ENCODE measurements at regions not wholly inside any gene's neighbourhood (a gene's known extent, or its start where the extent isn't known, plus 50 kb on each side); places are given as distances from the start of the nearest gene placed in this dataset.

GRCh38 chr7:113392421-113392820 lies 274.1 kb upstream of the SMIM30 start:
- H3K27me3 ChIP-seq = no peaks in the 10 kb centered on the region
- H3K27ac ChIP-seq = no peak overlapping the region
- no peak for DNase-seq
- no peaks in the 10 kb centered on the region for H3K36me3 ChIP-seq
- WGBS, 2 donors = 64 to 67% methylated on average over 6 of the region's 6 CpGs
- no peak for TF ChIP-seq POLR2A (IDR thresholded peaks at IDR 0.05)
- TF ChIP-seq, protein P1, sequence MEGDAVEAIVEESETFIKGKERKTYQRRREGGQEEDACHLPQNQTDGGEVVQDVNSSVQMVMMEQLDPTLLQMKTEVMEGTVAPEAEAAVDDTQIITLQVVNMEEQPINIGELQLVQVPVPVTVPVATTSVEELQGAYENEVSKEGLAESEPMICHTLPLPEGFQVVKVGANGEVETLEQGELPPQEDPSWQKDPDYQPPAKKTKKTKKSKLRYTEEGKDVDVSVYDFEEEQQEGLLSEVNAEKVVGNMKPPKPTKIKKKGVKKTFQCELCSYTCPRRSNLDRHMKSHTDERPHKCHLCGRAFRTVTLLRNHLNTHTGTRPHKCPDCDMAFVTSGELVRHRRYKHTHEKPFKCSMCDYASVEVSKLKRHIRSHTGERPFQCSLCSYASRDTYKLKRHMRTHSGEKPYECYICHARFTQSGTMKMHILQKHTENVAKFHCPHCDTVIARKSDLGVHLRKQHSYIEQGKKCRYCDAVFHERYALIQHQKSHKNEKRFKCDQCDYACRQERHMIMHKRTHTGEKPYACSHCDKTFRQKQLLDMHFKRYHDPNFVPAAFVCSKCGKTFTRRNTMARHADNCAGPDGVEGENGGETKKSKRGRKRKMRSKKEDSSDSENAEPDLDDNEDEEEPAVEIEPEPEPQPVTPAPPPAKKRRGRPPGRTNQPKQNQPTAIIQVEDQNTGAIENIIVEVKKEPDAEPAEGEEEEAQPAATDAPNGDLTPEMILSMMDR (IDR thresholded peaks at IDR 0.05) = no peak
- intact Hi-C loops (cut with DNase I) = no loop called here
- no peaks in the 10 kb centered on the region for H3K9me3 ChIP-seq
- H3K4me1 ChIP-seq = no peaks in the 10 kb centered on the region
- no peak overlapping the region for H3K4me3 ChIP-seq (replicated peaks in 1 of 3)

GRCh38 chr7:113389112-113389646 lies 270.8 kb upstream of the SMIM30 start:
- TF ChIP-seq, protein P1 (IDR thresholded peaks at IDR 0.05) = no peak
- TF ChIP-seq POLR2A (IDR thresholded peaks at IDR 0.05) = no peak
- intact Hi-C loops (cut with DNase I) = no loop called here
- WGBS, 2 donors = 60 to 71% methylated on average over 2 of the region's 2 CpGs

DNA sequence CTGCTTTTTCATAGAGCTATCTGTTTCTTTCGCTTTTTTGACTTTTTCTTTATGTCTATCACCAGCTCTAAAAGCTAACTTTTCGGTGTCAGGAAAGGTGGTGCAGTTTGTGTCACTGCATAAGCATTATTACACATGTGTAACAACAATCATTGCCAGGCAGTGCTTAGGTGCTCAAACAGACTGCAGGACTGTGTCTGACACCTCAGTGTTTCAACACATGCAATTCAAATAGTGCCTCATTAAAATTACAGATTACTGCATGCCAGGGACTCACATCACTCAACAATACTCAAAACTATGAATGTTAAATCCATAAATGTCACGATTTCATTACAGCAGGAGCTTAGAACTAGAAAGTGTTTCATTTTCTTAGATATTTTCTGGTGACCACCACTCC lies 265.3 kb upstream of the SMIM30 start:
- H3K27ac ChIP-seq = no peak overlapping the region
- 87 to 88% methylated on average over 3 of the region's 3 CpGs for WGBS, 2 donors
- intact Hi-C loops (cut with DNase I) = no loop called here
- TF ChIP-seq, protein P1 (IDR thresholded peaks at IDR 0.05) = no peak
- no peak for TF ChIP-seq POLR2A (IDR thresholded peaks at IDR 0.05)
- no peaks in the 10 kb centered on the region for H3K27me3 ChIP-seq
- no peaks in the 10 kb centered on the region for H3K4me1 ChIP-seq
- no peak overlapping the region for H3K4me3 ChIP-seq (replicated peaks in 1 of 3)
- no peak for DNase-seq
- H3K9me3 ChIP-seq = no peaks in the 10 kb centered on the region
- no peaks in the 10 kb centered on the region for H3K36me3 ChIP-seq

More at GRCh38 chr7:113389112-113389646, 270.8 kb upstream of the SMIM30 start:
- DNase-seq = no peak
- H3K36me3 ChIP-seq = no peaks in the 10 kb centered on the region
- H3K4me1 ChIP-seq = no peaks in the 10 kb centered on the region
- no peaks in the 10 kb centered on the region for H3K9me3 ChIP-seq
- H3K27ac ChIP-seq = no peak overlapping the region
- no peaks in the 10 kb centered on the region for H3K27me3 ChIP-seq
- no peak overlapping the region for H3K4me3 ChIP-seq (replicated peaks in 1 of 3)

DNA sequence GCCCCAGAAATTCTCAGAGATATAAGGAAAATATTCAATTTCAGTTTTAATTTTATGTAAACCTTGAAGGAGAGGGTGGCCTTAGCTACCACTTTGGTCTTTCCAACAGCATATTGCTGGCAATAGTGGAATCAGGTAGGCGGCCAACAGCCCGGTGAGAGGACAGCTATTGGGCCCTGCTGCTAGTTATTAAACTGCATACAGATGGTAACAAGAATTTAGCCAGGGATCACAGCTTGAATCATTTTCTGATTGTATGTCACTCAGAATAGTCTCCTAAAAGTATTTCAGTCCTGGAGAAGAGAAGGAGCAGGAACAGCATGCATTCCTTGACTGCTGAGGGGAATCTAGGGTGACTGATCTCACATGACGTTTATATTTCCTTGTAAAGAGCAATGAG lies 261.4 kb upstream of the SMIM30 start:
- no peak for TF ChIP-seq POLR2A (IDR thresholded peaks at IDR 0.05)
- H3K27ac ChIP-seq = no peak overlapping the region
- H3K4me1 ChIP-seq = no peaks in the 10 kb centered on the region
- intact Hi-C loops (cut with DNase I) = no loop called here
- no peaks in the 10 kb centered on the region for H3K27me3 ChIP-seq
- H3K4me3 ChIP-seq (replicated peaks in 1 of 3) = no peak overlapping the region
- H3K9me3 ChIP-seq = no peaks in the 10 kb centered on the region
- WGBS, 2 donors = 92 to 95% methylated on average over 3 of the region's 3 CpGs
- no peaks in the 10 kb centered on the region for H3K36me3 ChIP-seq
- no peak for DNase-seq

- Histone ChIP-seq H3K4me3 (replicated peaks in 1 of 3) (no peak overlapping the region), H3K36me3 (no peaks in the 10 kb centered on the region), H3K27ac (no peak overlapping the region), H3K9me3 (no peaks in the 10 kb centered on the region), H3K4me1 (no peaks in the 10 kb centered on the region), H3K27me3 (no peaks in the 10 kb centered on the region)
- no peak for DNase-seq
- 58 to 78% methylated on average over 2 of the region's 2 CpGs for WGBS, 2 donors
- no peak for TF ChIP-seq POLR2A (IDR thresholded peaks at IDR 0.05)
- TF ChIP-seq, protein P1 (IDR thresholded peaks at IDR 0.05) = no peak
- intact Hi-C loops (cut with DNase I) = no loop called here
Measured at GRCh38 chr7:113374955-113375354, 256.6 kb upstream of the SMIM30 start.

DNA sequence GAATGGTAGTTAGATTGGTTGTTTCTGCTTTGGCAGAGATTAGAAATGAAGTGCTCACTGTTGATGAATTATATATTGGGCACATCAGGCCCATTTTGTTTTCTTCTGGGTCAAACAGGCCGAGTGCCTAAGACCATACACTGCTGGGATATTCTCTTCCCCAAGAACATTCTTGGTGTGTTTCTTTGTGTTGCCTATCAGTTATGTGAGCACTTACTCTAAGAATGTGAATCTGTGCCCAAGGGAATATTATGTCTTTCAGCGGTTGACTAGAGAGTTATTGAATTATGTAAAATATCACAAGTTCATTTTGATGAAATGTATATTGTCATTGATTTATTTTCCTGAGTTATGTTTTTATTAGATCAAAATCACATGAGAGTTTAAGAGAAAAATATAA lies 255.5 kb upstream of the SMIM30 start:
- H3K4me3 ChIP-seq (replicated peaks in 1 of 3) = no peak overlapping the region
- H3K36me3 ChIP-seq = no peaks in the 10 kb centered on the region
- no peaks in the 10 kb centered on the region for H3K27me3 ChIP-seq
- H3K9me3 ChIP-seq = no peaks in the 10 kb centered on the region
- H3K4me1 ChIP-seq = no peaks in the 10 kb centered on the region
- WGBS, 2 donors = 68 to 86% methylated on average over 2 of the region's 2 CpGs
- H3K27ac ChIP-seq = no peak overlapping the region
- DNase-seq = no peak
- TF ChIP-seq POLR2A (IDR thresholded peaks at IDR 0.05) = no peak
- TF ChIP-seq, protein P1 (IDR thresholded peaks at IDR 0.05) = no peak
- intact Hi-C loops (cut with DNase I) = no loop called here

Measured in thyroid gland (tissue), 4 donors.